Caco-2 (cell line): ENCODE measurements at regions not wholly inside any gene's neighbourhood (a gene's known extent, or its start where the extent isn't known, plus 50 kb on each side); places are given as distances from the start of the nearest gene placed in this dataset.

Experiments used
- BruUV-seq: library from RNA; stranded (reverse); fragments of 400-500 nt; replicated peaks from 2 replicates; lab custom pipeline; 2021; lab: Mats Ljungman, UMichigan
- CTCF ChIA-PET: fragments of 300-600 bp; sonication (Branson Sonifier 250); formaldehyde crosslinking; loops from one replicate; lab custom pipeline; 2022; ENCODE audit warnings: antibody characterized with exemption; lab: Charles Lee
- POLR2A ChIA-PET: fragments of 300-600 bp; sonication (Branson Sonifier 250); formaldehyde crosslinking; loops from one replicate; lab custom pipeline; 2022; ENCODE audit warnings: antibody characterized with exemption; lab: Charles Lee
- DNase-seq, 2 experiments: peaks; one replicate each; pipeline versions ENCODE4 v3.0.0 to v3.0.0-alpha.2; 2020 to 2022
- H3K27me3 ChIP-seq: replicated peaks from 2 replicates; pipeline ENCODE4 v1.6.0; 2011; ENCODE audit warnings: low read length; ENCODE audit not compliant: control insufficient read depth, insufficient read depth
- H3K36me3 ChIP-seq: 2 replicates; pipeline ENCODE4 v1.5.1; 2011; ENCODE audit warnings: low read length; ENCODE audit not compliant: control insufficient read depth, insufficient read depth
- H3K4me1 ChIP-seq: fragments of 250-450 bp; sonication (Bioruptor Pico); 2 replicates; pipeline ENCODE4 v1.5.1; 2020; ENCODE audit warnings: mild to moderate bottlenecking
- H3K4me3 ChIP-seq: 2 replicates; pipeline ENCODE4 v1.5.1; 2011; ENCODE audit warnings: low read depth, mild to moderate bottlenecking, control low read depth, low read length
- H3K9me3 ChIP-seq: fragments of 250-450 bp; sonication (Bioruptor Pico); 2 replicates; pipeline ENCODE4 v1.5.1; 2020; ENCODE audit warnings: mild to moderate bottlenecking, moderate library complexity
- H3K27ac Mint-ChIP-seq: one replicate; pipeline ENCODE4 v1.8.0; 2022; ENCODE audit warnings: mixed read lengths; ENCODE audit not compliant: unreplicated experiment
- H3K27me3 Mint-ChIP-seq: one replicate; pipeline ENCODE4 v1.8.0; 2022; ENCODE audit warnings: mixed read lengths; ENCODE audit not compliant: insufficient read depth, unreplicated experiment
- H3K36me3 Mint-ChIP-seq: one replicate; pipeline ENCODE4 v1.8.0; 2022; ENCODE audit warnings: mild to moderate bottlenecking, mixed read lengths; ENCODE audit not compliant: insufficient read depth, unreplicated experiment
- H3K4me1 Mint-ChIP-seq: one replicate; pipeline ENCODE4 v1.8.0; 2022; ENCODE audit warnings: low read depth, mixed read lengths; ENCODE audit not compliant: unreplicated experiment
- H3K4me3 Mint-ChIP-seq: one replicate; pipeline ENCODE4 v1.8.0; 2022; ENCODE audit warnings: mild to moderate bottlenecking, moderate library complexity, mixed read lengths; ENCODE audit not compliant: unreplicated experiment
- H3K9me3 Mint-ChIP-seq: one replicate; pipeline ENCODE4 v1.8.0; 2022; ENCODE audit warnings: mixed read lengths; ENCODE audit not compliant: unreplicated experiment
- CTCF ChIP-seq, 2 experiments: fragments of 200-600 bp in 1 of 2; IDR thresholded peaks; 1 replicate in 1 of 2; 2 replicates in 1 of 2; pipeline versions ENCODE4 v1.5.1 to v1.8.0; 2011 to 2022; ENCODE audit warnings: antibody characterized with exemption in 1 of 2, control low read depth in 1 of 2, inconsistent platforms in 1 of 2, low read depth in 1 of 2, low read length in 1 of 2, mild to moderate bottlenecking in 1 of 2, moderate library complexity in 1 of 2; ENCODE audit not compliant: insufficient read depth in 1 of 2, severe bottlenecking in 1 of 2, unreplicated experiment in 1 of 2
- intact Hi-C: fragments of 100-400 bp; cut with micrococcal nuclease; formaldehyde crosslinking; loops from one replicate; pipeline ENCODE4 v1.10.0; 2022; ENCODE audit not compliant: unreplicated experiment

- Mint-ChIP-seq H3K4me1 (no peaks in the 10 kb centered on the region), H3K4me3 (no peak overlapping the region), H3K27me3 (peaks cover 2% of the 10 kb centered on the region), H3K27ac (no peak overlapping the region), H3K36me3 (no peaks in the 10 kb centered on the region), H3K9me3 (no peaks in the 10 kb centered on the region)
- Histone ChIP-seq H3K27me3 (no peaks in the 10 kb centered on the region), H3K4me1 (no peaks in the 10 kb centered on the region), H3K9me3 (no peaks in the 10 kb centered on the region), H3K36me3 (no peaks in the 10 kb centered on the region), H3K4me3 (no peak overlapping the region)
- intact Hi-C loops: no loop called here
- no TSS peak for BruUV-seq
- DNase-seq: no peak
- ChIA-PET CTCF (no interaction called here), POLR2A (no interaction called here)
- no peak for TF ChIP-seq CTCF (IDR thresholded peaks at IDR 0.05; ENCODE audit: insufficient read depth in 1 of 2, low read depth in 1 of 2, low read length in 1 of 2, severe bottlenecking in 1 of 2, unreplicated experiment in 1 of 2)
Observed at GRCh38 chr4:20323991-20324390, 72.3 kb downstream of the SLIT2 start.

GRCh38 chr4:20326460-20326859 is 74.8 kb downstream of the SLIT2 start:
- peaks cover 2% of the 10 kb centered on the region for H3K27me3 Mint-ChIP-seq
- intact Hi-C loops: no loop called here
- POLR2A ChIA-PET: no interaction called here
- TF ChIP-seq CTCF (IDR thresholded peaks at IDR 0.05; ENCODE audit: insufficient read depth in 1 of 2, low read depth in 1 of 2, low read length in 1 of 2, severe bottlenecking in 1 of 2, unreplicated experiment in 1 of 2): no peak
- CTCF ChIA-PET: no interaction called here
- H3K9me3 ChIP-seq: no peaks in the 10 kb centered on the region
- DNase-seq: no peak
- no peaks in the 10 kb centered on the region for H3K4me1 ChIP-seq
- no peaks in the 10 kb centered on the region for H3K36me3 ChIP-seq
- no TSS peak for BruUV-seq
- no peaks in the 10 kb centered on the region for H3K9me3 Mint-ChIP-seq
- no peak overlapping the region for H3K27ac Mint-ChIP-seq
- H3K4me1 Mint-ChIP-seq: no peaks in the 10 kb centered on the region
- no peak overlapping the region for H3K4me3 ChIP-seq
- H3K36me3 Mint-ChIP-seq: no peaks in the 10 kb centered on the region
- H3K27me3 ChIP-seq: no peaks in the 10 kb centered on the region
- H3K4me3 Mint-ChIP-seq: no peak overlapping the region

GRCh38 chr4:20326977-20327376 is 75.3 kb downstream of the SLIT2 start:
- Histone ChIP-seq H3K4me3 (no peak overlapping the region), H3K36me3 (no peaks in the 10 kb centered on the region), H3K27me3 (no peaks in the 10 kb centered on the region), H3K4me1 (no peaks in the 10 kb centered on the region), H3K9me3 (no peaks in the 10 kb centered on the region)
- BruUV-seq: no TSS peak
- POLR2A ChIA-PET: no interaction called here
- DNase-seq: no peak
- no peaks in the 10 kb centered on the region for H3K4me1 Mint-ChIP-seq
- TF ChIP-seq CTCF (IDR thresholded peaks at IDR 0.05; ENCODE audit: insufficient read depth in 1 of 2, low read depth in 1 of 2, low read length in 1 of 2, severe bottlenecking in 1 of 2, unreplicated experiment in 1 of 2): no peak
- H3K36me3 Mint-ChIP-seq: no peaks in the 10 kb centered on the region
- CTCF ChIA-PET: no interaction called here
- H3K9me3 Mint-ChIP-seq: no peaks in the 10 kb centered on the region
- no peak overlapping the region for H3K4me3 Mint-ChIP-seq
- peaks cover 3% of the 10 kb centered on the region for H3K27me3 Mint-ChIP-seq
- no peak overlapping the region for H3K27ac Mint-ChIP-seq
- intact Hi-C loops: no loop called here
